Femur (tissue), 1 donor: ENCODE measurements at regions not wholly inside any gene's neighbourhood (a gene's known extent, or its start where the extent isn't known, plus 50 kb on each side); places are given as distances from the start of the nearest gene placed in this dataset.

Source experiments
- DNase-seq: peaks from one replicate; pipeline ENCODE4 v3.0.0-alpha.2; 2017

GRCh38 chr2:6359964-6360363 is 505.7 kb downstream of the CMPK2 start:
- no peak for DNase-seq

- no peak for DNase-seq
Observed at GRCh38 chr2:6362671-6363450, 502.8 kb downstream of the CMPK2 start.

- DNase-seq, result no peak
Observed at GRCh38 chr2:6368281-6368680, 497.4 kb downstream of the CMPK2 start.

GRCh38 chr2:6369266-6369665 is 496.4 kb downstream of the CMPK2 start:
- DNase-seq, result no peak

DNA sequence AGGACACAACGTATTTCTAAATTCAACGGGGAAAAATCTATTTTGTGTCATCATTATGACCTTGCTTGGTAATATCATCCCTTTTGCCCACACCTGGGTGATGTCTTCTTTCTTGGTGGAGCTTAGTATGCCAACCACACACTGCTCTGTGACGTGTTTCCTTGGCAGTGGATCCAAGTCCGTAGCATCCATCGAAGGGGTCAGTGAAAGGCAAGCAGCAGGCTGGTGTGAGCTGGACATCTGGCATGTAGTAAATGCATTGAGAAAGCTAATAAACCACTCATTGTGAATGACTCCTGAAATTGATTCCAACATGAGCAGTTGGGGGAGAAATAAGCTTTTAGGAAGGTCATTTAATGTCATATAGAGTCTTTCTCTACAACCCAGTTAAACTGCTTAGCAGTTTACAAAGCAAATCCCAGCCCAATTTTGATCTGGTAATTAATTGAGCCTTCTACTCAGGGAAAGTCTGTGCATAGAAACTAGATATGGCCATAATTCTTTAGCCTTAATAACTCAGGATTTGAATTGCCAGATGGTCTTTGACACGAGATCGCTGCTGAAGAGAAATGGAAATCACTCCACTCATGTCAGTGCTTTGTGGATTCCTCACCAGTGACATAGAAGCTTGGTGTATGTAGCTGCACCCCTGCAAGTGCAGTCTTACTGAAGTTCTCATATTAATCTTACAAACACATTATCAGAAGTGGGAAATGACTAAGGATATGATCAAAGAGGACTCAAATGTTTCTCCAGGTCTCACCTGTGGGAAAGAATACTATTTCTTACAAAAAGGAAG is 494.8 kb downstream of the CMPK2 start:
- no peak for DNase-seq

DNA sequence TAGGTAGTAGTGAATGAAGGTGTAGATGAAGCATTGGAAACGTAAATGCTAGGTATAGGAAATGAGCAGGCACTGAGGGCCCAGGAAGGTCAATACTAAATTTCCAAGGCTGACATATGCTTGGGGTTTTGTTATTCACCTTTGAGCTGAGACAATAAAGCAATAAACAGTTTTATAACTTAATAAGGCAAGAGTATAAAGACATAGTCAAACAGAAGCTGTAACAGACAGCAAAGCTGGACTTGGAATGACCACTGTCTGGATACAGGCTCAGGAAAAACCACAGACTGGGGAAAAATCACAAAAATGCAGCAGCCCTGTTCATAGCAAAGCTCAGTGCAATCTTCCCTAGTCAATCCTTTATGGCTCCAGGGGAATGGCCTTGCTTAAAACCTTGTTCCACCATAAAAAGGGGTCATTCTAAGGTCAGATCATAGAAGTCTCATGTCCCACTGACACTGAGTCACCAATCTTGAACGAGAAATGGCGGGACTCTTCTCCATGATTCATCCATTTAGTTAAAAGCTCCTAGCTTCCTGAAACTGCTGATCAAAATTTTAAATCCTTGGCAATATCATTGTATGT is 493.3 kb downstream of the CMPK2 start:
- no peak for DNase-seq

DNA sequence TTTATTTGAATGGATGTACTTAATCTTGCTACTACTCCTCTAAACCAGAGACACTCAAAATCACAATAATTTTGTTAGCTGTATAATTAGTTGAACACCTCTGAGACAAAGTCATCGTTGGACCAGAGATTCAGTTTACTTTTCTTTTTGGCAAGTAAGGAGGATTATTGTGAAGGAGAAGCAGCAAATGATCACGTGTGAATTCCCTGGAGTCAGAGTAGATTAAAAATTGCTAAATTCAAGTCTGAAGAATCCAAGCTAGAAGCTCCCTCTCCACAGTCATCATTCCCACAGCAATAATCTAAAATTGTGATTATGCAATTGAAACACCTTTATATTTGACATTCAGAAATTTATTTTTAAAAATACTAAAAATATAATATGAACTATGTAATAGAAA is 484.4 kb downstream of the CMPK2 start:
- no peak for DNase-seq

GRCh38 chr2:6384341-6384740 is 481.4 kb downstream of the CMPK2 start:
- DNase-seq, result no peak

DNA sequence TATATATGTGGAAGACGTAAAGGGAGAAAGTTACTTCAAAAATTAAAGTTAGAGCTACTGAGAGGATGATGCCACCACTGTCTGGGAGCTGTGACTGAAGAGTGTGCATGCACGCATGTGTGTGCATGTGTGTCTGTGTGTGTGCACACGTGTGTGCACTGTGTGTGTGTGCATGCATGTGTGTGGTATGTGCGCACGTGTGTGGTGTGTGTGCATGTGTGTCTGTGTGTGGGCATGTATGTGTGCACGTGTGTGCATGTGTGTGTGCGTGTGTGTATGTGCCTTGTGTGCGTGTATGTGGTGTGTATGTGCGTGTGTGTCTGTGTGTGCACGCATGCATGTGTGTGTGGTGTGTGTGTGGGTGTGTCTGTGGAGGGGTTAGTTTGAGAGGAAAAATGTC is 473.4 kb downstream of the CMPK2 start:
- DNase-seq, result no peak

- no peak for DNase-seq
Observed at GRCh38 chr2:6392966-6393365, 472.7 kb downstream of the CMPK2 start.

DNA sequence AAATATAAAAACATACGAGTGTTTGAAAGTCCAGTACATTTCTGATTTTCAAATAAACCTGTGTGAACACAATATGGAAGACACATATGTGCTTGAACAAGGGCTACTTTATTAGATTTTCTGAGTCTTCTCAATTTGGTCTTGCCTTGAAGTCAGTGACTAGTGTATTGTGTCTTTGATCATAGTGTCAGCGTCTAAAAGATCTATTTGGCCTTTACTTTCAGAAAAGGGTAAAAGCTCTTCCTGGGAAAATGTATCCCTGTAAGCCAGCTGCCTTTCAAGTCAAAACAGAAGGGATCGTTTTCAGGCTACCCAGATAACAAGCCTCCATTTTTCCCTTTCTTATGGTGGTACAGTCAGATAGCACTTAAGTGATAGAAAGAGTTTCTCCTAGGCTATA is 471.9 kb downstream of the CMPK2 start:
- DNase-seq, result no peak

DNA sequence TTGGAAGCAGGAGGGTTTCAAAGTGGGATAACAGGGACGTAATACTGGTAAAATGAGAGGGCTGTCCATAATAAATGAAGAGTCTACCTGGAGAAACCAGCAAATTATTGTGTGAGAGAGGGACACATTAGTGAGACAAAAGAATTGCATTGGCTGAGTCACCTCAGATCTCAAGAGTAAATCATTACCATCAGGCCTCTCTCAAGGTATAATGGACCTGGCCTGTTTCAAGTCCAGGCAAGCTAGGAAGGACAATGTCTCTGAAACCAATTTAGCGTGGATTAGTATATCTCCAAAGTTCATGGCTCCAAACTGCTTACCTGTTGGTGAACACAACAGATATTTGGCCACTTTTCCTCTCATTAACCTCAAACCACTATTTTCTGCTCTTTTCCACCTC is 471.4 kb downstream of the CMPK2 start:
- DNase-seq, result no peak

DNA sequence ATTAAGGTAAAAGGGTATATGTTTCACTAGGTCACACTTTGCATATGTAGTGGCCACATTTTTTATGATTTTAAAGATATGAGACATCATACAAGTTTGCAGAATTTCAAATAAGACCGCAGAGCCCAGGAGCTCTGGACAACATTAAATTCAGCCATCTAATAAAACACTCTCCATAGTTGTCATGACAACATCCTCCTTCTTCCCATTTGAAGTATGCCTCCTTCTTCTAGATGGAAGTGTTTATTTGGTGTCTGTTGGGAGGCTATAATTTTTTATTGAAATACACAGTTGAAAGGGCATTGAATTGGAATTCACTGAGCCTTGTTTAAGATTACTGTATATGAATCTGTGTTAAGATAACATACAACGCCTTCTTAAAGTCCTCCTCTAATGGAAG is 467.3 kb downstream of the CMPK2 start:
- DNase-seq, result no peak

- no peak for DNase-seq
Observed at GRCh38 chr2:6401301-6401700, 464.4 kb downstream of the CMPK2 start.

GRCh38 chr2:6408057-6408456 is 457.6 kb downstream of the CMPK2 start:
- DNase-seq, result no peak

DNA sequence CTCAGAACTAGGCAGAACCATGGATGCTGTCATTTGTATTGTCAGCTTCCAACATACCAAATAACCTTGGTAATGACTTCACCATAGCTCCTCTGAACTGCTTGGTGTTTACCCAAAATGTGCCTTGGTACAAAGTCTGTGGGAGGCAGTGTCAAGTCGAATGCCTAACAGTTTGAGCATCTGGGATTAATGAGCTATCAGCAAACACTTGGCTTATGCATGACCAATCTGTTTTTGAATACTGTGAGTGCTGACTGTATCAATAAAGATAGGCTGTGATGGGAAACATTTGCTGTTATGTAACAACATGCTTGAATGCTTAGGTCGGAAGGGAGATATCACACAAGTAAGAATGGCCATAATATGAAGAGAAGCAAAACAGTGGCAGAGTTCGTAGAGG is 455.4 kb downstream of the CMPK2 start:
- DNase-seq, result no peak

DNA sequence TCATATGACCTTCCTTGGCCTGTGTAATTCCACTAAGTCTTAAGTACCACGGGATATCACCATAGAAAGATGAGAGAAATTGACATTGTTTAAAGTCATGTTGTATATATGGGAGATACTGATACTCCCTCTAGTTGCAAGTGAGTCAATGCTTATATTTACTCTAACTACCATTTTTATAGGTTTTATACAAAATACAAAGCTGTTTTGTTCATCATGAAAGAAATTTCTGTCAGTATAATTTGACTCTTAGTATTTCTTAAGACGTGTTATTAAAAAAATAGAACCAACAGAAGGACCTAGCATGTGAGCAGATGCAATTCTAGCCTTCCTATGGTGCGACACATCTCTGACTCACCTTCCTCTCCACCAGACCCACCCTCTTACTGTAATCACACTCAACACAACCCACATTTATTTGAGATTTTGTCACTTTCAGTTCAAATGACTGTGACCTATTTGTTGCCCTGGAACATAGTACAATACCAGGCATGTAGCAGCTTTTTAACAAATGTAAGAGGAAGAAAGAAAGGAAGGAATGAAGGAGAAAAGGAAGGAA is 453.1 kb downstream of the CMPK2 start:
- no peak for DNase-seq

- DNase-seq, result no peak
Observed at GRCh38 chr2:6417050-6417449, 448.7 kb downstream of the CMPK2 start.

GRCh38 chr2:6418291-6418690 is 447.4 kb downstream of the CMPK2 start:
- DNase-seq, result no peak

DNA sequence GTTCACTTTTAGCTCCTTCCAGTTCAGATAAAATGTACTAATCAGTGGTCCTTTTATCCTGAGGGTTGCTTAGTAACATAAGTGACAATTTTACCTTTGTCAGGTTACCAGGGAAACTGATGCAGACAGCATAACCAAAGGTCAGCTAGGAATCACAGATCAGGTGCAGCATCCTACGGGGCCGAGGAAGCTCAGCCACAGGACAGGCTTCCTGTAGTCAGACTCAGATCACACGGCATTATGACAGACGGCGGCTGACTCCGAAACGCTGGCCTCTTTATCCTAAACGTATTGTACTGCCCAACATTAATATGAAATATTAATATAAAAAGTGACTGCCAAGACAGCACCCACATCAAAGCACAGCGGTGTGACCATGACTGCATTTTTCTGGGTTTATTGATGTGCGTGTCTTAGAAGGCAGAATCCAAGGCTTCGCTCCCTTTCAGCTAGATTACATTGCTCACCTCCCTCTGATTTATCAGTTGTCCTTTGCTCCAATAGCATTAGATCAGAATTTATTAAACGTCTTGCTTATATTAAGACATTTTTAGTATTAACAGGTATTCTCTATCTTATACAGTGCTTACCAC is 444.5 kb downstream of the CMPK2 start:
- no peak for DNase-seq

- no peak for DNase-seq
Observed at GRCh38 chr2:6421888-6422287, 443.8 kb downstream of the CMPK2 start.

DNA sequence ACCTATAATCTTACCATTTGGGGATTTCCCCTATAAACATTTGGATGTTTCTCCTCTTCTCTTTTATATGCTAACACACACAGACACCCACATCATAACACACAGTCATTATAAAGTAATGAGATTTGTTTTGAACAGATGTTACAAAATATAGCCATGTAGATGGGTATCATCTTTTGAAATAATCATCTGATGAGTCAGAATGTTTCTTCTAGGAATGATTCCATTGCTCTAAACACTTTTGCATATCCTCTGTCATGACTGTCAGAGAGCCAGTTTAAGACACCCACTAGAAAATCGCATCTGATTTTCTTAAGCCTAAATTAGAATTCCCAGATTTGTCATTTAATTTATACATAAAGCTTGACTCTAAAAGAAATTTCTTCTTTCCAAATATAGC is 442.6 kb downstream of the CMPK2 start:
- no peak for DNase-seq

DNA sequence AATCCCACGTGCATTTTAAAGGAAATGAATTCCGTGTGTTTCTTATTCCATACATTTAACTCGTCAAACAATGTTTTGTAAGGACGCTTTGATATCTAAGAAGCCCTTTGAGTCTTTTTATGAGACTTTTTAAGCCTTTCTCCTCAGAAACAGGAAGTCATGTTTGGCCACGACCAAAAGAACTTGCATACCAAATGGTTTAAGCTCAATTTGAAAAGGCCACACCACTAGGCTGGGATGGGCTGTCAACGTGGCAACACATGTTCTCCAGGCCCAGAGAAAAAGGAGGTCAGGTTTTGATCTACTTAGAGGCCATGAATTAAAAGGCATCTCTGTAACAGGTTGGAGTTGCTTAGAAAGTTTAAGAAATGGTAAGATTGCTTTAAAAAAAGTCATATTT is 441.8 kb downstream of the CMPK2 start:
- no peak for DNase-seq
